ENCODE measurements at regions not wholly inside any gene's neighbourhood (a gene's known extent, or its start where the extent isn't known, plus 50 kb on each side); places are given as distances from the start of the nearest gene placed in this dataset.

DNA sequence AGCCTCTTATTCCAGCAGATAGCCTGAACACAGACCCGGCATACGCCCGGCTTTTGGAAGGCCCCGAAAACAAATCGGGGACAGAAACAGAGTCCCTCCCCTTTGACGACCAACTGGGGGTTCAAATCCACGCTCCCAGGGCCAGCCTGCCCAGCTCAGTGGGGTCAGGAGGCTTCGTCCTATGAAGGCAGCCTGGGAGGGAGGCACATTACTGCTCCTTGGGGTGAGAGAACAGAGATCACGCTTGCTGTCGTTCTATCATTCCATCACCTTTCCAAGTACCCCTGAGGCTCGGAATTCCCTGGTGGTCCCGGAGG, 208.8 kb upstream of the SALL3 start:
- no peak for DNase-seq

GRCh38 chr18:78771496-78772359, 207.9 kb upstream of the SALL3 start:
- DNase-seq: no peak

- DNase-seq: no peak
These were observed 207.0 kb upstream of the SALL3 start for GRCh38 chr18:78772360-78773302.

- no peak for DNase-seq
These were observed 206.3 kb upstream of the SALL3 start for GRCh38 chr18:78773303-78773755.

DNA sequence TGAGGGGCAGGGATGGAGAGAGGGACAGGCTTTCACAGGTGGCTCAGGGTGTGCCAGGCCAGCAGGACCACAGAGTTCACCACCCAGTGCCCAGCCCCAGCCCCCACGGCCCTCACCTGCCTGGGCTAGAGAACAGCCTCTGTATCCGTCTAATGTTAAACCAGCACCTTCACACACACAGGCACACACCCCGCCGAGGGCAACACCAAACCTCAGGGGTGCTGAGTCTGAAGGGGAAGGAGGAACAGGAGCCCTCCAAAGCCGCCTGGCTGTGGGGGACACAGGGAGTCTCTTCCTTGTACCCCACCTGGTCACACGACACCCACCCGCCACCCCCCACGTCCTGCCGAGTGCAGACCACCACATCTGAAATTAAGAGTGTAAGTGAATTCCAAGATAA, 205.8 kb upstream of the SALL3 start:
- no peak for DNase-seq

GRCh38 chr18:78774741-78775141, 204.9 kb upstream of the SALL3 start:
- no peak for DNase-seq

- DNase-seq: no peak
These were observed 203.5 kb upstream of the SALL3 start for GRCh38 chr18:78776151-78776550.

DNA sequence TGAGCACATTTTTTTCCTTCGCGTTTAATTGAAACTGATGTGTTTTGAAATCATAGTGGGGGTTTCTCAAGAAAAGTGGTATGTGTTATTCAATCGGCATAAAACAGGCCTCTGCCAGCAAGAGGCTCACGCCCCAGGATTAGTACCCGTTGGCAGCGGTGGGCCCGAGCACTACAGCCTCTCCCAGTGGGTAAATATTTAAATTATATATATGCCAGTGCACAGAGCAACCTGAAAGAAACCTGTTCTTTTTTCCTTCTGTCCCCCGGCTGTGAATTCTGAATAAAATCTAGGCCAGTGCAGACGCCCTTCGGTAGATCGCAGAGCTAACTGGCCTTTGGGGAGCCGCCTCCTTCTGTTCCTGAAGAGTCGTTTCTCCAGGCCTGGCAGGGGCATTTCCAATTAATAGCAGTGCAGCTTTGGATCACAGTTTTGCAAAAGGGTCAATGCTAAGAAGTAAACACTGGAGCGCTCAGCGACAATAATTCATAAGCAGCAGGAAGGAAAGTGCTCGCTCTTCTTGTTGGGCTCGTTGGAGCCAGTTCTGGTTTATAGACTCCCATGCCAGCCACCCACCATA, 202.8 kb upstream of the SALL3 start:
- DNase-seq: no peak

DNA sequence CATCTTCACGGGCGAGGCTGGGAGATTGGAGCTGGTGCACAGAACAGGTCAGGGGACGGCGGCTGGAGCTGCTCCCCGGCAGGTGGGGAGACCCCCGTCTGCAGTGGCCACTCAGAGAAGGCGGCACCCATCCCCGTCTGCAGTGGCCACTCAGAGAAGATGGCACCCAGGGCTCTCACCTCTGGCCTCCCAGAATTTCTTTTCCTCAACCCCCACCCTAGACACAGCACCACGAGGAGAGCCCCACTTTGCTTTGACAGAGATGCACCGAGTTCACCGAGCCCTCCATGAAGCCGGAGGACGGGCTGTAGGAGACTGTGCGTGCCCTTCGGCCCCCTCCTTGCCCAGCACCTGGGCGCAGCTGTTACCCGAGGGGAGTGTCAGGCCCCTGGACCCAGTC, 201.6 kb upstream of the SALL3 start:
- no peak for DNase-seq

GRCh38 chr18:78778651-78779050, 201.0 kb upstream of the SALL3 start:
- no peak for DNase-seq

DNA sequence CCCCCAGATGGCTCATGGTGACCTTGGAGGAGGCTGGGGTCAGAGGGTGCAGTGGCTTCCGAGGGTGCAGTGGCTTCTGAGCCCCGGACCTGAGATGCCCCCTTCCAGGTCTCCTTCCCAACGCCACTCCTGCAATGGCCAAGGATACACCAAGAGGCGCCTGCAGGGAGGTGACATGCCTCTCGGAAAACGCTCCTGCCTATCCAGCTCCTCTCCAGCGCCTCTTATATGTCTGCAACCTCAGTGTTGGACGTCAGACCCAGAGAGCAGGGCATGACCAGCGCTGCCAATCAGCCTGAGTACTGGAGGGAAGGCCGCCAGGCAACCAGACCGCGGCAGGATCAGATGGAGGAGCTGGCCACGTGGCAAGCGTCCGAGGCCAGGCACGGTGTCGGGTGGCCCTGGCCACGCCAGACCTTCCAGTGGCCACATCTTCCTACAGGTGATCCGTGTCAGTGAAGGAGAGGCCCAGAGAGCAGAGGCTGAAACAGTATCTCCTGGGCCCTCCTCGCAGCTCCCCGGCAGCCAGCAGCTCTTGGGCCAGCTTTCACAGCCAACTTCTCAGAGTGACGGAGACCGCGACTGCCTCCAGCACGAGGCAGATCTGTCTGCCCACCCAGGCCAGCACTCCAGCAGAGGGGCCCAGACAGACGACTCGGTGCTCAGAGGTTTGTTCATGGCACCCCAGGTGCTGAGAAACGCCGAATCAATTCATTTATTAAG, 199.5 kb upstream of the SALL3 start:
- no peak for DNase-seq

GRCh38 chr18:78780719-78781600, 198.7 kb upstream of the SALL3 start:
- no peak for DNase-seq

DNA sequence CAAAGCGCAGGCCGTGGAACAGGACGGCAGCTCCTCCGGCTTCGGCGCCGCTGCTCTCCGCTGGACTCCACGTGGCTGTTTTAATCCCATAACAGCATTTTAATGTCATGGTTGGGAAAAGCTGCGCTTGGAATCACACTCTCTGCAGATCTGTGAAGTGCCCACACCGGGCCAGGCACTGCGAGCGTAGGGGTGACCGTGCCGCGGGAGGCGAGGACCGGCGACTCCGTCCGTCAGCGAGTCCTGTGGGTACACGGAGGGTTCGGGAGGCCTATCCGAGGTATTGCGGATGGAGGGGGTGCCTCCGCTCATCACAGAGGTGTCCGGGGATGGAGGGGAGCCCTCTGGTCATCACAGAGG, 198.0 kb upstream of the SALL3 start:
- DNase-seq: no peak

DNA sequence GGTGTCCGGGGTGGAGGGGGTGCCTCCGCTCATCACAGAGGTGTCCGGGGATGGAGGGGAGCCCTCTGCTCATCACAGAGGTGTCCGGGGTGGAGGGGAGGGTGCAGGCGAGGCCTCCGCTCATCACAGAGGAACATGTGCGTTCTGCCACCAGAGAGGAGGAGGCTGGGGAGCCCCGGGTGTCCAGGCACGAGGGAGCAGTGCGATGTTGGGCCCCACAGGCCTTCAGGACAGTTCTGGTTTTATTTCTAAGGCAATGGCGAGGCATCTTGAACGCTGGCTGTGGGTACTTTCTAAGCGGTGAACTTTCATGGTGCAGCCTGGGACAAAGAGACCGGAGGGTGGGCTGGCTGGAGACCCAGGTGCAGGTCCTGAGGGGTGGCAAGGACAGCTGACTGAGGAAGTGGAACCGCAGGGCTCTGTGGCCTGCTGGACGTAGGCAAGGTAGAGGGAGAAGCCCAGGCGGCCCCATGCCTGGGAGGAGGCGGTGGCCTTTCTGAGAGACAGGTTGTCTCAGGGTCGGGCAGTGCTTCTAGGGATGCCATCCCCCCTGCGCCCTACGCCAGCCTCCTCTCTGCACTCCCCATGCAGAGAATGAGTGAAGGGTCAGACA, 196.6 kb upstream of the SALL3 start:
- no peak for DNase-seq

DNA sequence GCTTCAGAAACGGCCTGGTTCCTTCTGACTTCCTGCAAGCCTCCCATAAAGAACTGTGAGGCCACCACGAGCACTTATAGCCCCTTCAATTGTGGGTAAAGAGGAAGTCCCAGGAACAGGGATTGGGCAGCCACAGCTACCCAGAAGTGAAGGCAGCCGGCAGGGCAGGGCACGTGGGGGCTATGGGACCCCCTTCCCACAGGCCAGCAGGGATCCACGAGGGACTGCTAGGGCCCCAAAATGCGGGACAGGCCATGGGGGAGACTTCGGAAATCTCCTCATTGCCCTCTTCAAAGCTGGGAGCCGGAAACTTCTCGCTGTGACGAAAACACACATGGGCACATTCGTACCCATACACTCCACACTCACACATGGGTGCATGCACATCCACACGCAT, 196.1 kb upstream of the SALL3 start:
- DNase-seq: no peak

DNA sequence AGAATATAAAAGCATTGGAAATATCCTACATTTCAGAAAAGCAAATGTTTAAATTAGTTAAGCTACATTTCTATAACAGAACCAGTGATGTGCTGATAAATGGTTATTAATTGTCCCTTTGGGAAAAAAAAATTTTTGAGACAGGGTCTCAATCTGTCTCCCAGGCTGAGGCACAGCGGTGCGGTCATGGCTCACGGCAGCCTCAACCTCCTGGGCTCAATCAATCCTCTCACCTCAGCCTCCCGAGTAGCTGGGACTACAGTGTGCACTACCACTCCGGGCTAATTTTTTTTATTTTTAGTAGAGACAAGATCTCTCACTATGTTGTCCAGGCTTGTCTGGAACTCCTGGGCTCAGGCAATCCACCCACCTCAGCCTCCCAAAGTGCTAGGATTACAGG, 194.8 kb upstream of the SALL3 start:
- DNase-seq: no peak

DNA sequence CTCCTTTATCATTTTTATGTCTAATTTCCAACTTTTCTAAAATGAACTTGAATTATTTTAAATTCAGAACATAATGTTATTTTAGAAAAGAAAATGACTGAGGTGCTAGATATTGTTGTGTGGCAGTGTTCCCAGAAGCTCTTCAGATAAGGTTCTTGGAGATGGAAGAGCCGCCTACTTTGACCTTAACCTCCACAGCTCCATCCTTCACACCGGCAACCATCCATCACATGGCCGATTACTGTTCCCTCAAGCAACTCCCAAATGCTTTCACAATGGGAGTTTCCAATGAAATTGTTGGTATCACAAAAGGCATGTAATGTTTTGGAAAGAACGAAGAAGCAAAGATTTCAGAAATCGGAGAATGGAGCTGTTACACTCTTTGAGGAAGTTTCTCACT, 193.9 kb upstream of the SALL3 start:
- DNase-seq: no peak

DNA sequence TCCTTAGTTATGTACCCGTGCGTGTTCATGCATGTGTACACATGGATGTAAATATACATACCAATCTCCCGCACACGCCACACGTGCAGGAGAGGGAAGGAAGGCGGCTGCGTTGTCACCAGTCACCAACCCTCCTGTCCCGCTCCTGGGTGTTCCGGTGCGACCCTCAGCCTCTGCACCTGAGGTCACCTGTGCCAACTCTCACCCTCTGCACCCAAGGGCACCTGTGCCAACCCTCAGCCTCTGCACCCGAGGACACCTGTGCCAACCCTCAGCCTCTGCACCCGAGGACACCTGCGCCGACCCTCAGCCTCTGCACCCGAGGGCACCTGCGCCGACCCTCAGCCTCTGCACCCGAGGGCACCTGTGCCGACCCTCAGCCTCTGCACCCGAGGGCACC, 192.8 kb upstream of the SALL3 start:
- no peak for DNase-seq

- no peak for DNase-seq
These were observed 191.9 kb upstream of the SALL3 start for GRCh38 chr18:78787751-78788150.

DNA sequence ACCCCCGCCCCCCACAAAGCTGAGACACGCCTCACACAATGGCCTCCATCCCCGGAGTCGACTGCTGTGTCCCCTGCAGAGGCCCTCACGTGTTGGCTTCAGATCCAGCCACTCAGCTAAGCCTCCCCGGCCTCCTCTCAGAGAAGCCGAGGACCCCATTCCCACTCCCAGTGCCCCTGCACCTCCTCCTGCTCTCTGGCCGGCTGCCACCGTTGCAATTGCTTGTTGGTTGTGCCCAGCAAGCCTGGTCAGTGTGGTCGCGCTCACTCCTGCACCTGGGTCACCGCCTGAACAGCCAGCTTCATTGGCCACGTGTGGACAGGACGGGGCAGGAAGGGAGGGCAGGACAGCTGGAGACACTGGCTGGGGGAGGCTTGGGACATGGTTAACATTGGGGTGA, 191.5 kb upstream of the SALL3 start:
- no peak for DNase-seq

DNA sequence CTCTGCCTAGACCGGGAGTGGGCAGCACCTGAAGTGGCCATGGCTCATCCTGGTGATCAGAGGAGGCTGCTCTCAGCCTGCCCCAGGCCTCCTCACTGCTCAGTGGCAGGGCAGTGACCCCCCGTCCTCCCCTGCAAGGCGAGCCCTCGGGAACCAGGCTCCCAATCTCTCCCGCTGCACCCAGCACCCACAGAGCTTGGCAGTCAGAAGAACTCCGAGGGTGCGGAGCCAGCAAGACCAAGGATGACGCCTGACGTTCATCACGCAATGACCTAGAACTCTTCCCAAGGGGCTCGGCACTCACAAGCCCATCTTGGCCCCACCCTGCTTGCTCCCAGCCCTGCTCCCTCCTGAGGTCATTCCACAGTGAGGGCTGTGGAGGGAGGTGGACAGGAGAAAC, 189.8 kb upstream of the SALL3 start:
- DNase-seq: no peak

DNA sequence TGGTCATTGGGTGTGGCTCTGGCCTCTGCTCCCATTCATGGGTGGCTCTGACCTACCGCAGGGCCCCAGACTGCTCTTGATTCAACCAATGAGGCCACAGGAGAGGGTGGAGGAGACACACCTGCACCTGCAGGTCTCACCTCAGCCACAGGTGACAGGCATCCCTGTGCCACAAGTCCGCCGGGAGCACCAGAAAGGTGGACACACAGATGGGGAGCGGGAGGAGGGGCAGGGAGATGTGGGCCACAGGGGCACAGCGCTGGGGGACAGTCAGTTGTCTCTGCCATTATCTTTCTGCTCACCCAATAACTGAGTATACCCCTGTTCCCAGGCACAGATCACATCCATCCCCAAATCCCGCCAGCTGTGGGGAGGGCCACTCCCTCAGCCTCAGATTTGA, 189.1 kb upstream of the SALL3 start:
- DNase-seq: no peak
